Ishikawa (cell line): ENCODE measurements at regions not wholly inside any gene's neighbourhood (a gene's known extent, or its start where the extent isn't known, plus 50 kb on each side); places are given as distances from the start of the nearest gene placed in this dataset.

Experiments
- CEBPB ChIP-seq: IDR thresholded peaks from 2 replicates; pipeline ENCODE4 v1.6.1; 2012
- CREB1 ChIP-seq: IDR thresholded peaks from 2 replicates; pipeline ENCODE4 v1.6.1; 2012; ENCODE audit warnings: low read depth
- EGR1 ChIP-seq: IDR thresholded peaks from 2 replicates; pipeline ENCODE4 v1.6.1; 2012
- EP300 ChIP-seq: IDR thresholded peaks from 2 replicates; pipeline ENCODE4 v1.6.1; 2012; ENCODE audit warnings: borderline replicate concordance
- FOXM1 ChIP-seq: IDR thresholded peaks from 2 replicates; pipeline ENCODE4 v1.6.1; 2012; ENCODE audit warnings: low read depth, borderline replicate concordance
- MAX ChIP-seq: IDR thresholded peaks from 2 replicates; pipeline ENCODE4 v1.6.1; 2012
- NFIC ChIP-seq: IDR thresholded peaks from 2 replicates; pipeline ENCODE4 v1.6.1; 2012
- RAD21 ChIP-seq: IDR thresholded peaks from 2 replicates; pipeline ENCODE4 v1.6.1; 2012; ENCODE audit warnings: low read depth
- REST ChIP-seq: IDR thresholded peaks from 2 replicates; pipeline ENCODE4 v1.6.1; 2012; ENCODE audit warnings: low read depth, mild to moderate bottlenecking
- TAF1 ChIP-seq: IDR thresholded peaks from 2 replicates; pipeline ENCODE4 v1.6.1; 2012; ENCODE audit warnings: low read depth, mild to moderate bottlenecking
- TCF12 ChIP-seq: IDR thresholded peaks from 2 replicates; pipeline ENCODE4 v1.6.1; 2012; ENCODE audit warnings: low read depth
- TEAD4 ChIP-seq: IDR thresholded peaks from 2 replicates; pipeline ENCODE4 v1.6.1; 2012
- USF1 ChIP-seq: IDR thresholded peaks from 2 replicates; pipeline ENCODE4 v1.6.1; 2012
- YY1 ChIP-seq: IDR thresholded peaks from 2 replicates; pipeline ENCODE4 v1.6.1; 2012; ENCODE audit warnings: low read depth
- ZBTB7A ChIP-seq: IDR thresholded peaks from 2 replicates; pipeline ENCODE4 v1.6.1; 2012; ENCODE audit warnings: low read depth

- TF ChIP-seq FOXM1 (no peak), MAX (no peak), TCF12 (no peak), TEAD4 (no peak), REST (no peak), RAD21 (no peak), USF1 (no peak), CREB1 (no peak), EGR1 (no peak), TAF1 (no peak), NFIC (no peak), YY1 (no peak)
These were observed 240.1 kb upstream of the FSTL5 start for GRCh38 chr4:162403932-162404331.

- TF ChIP-seq NFIC: no peak
- no peak for TF ChIP-seq EGR1
- TF ChIP-seq ZBTB7A: no peak
- TF ChIP-seq EP300: no peak
- TF ChIP-seq CEBPB: no peak
- no peak for TF ChIP-seq REST
- TF ChIP-seq MAX: no peak
- no peak for TF ChIP-seq TCF12
- TF ChIP-seq YY1: no peak
- TF ChIP-seq TAF1: no peak
These were observed 239.6 kb upstream of the FSTL5 start for GRCh38 chr4:162403419-162403818.

- TF ChIP-seq MAX (no peak), RAD21 (no peak), REST (no peak), EGR1 (no peak), TAF1 (no peak), YY1 (no peak), USF1 (no peak), TEAD4 (no peak), ZBTB7A (no peak)
These were observed 237.2 kb upstream of the FSTL5 start for GRCh38 chr4:162401021-162401420.

- TF ChIP-seq CREB1 (no peak), RAD21 (no peak), ZBTB7A (no peak)
These were observed 229.1 kb upstream of the FSTL5 start for GRCh38 chr4:162392946-162393345.

- TF ChIP-seq CEBPB (no peak), YY1 (no peak), CREB1 (no peak), TAF1 (no peak), FOXM1 (no peak), MAX (no peak), USF1 (no peak), EGR1 (no peak), EP300 (no peak), TEAD4 (no peak), REST (no peak), NFIC (no peak), ZBTB7A (no peak), RAD21 (no peak), TCF12 (no peak)
These were observed 202.3 kb upstream of the FSTL5 start for GRCh38 chr4:162366146-162366545.
